Cardiac septum (tissue), 1 donor: ENCODE measurements at regions not wholly inside any gene's neighbourhood (a gene's known extent, or its start where the extent isn't known, plus 50 kb on each side); places are given as distances from the start of the nearest gene placed in this dataset.
"Not testable (repeated sequence)": the region's sequence is repeated elsewhere in the genome, so short reads cannot be mapped to it uniquely, and the experiment has no call there.

Source experiments
- DNase-seq: peaks from one replicate; pipeline ENCODE4 v3.0.0-alpha.2; 2020; ENCODE audit warnings: low spot score
- intact Hi-C: fragments of 100-400 bp; cut with DNase I; formaldehyde crosslinking; loops from one replicate; pipeline ENCODE4 v1.14.0; 2022
- donor health status: DM: no; HTN: no; CAD: no.

GRCh38 chr2:205868773-205869333 lies 186.6 kb downstream of the NRP2 start:
- no peak for DNase-seq
- intact Hi-C loops = no loop called here

GRCh38 chr2:205868053-205868452 lies 185.8 kb downstream of the NRP2 start:
- DNase-seq = no peak
- intact Hi-C loops = no loop called here

GRCh38 chr2:205867371-205867770 lies 185.1 kb downstream of the NRP2 start:
- intact Hi-C loops = no loop called here
- DNase-seq = no peak

GRCh38 chr2:205865905-205866441 lies 183.7 kb downstream of the NRP2 start:
- intact Hi-C loops = no loop called here
- DNase-seq = no peak

GRCh38 chr2:205865056-205865455 lies 182.8 kb downstream of the NRP2 start:
- intact Hi-C loops = no loop called here
- DNase-seq = no peak

- no peak for DNase-seq
- intact Hi-C loops = no loop called here
These were observed 182.2 kb downstream of the NRP2 start for GRCh38 chr2:205864491-205864890.

- DNase-seq, intact Hi-C loops: not testable (repeated sequence)
These were observed 180.5 kb downstream of the NRP2 start for GRCh38 chr2:205862761-205863160.

- intact Hi-C loops = no loop called here
- DNase-seq = no peak
These were observed 178.6 kb downstream of the NRP2 start for GRCh38 chr2:205860885-205861284.

- DNase-seq = no peak
- intact Hi-C loops = no loop called here
These were observed 177.9 kb downstream of the NRP2 start for GRCh38 chr2:205860181-205860580.

- DNase-seq = no peak
- intact Hi-C loops = no loop called here
These were observed 176.7 kb downstream of the NRP2 start for GRCh38 chr2:205858881-205859441.

- DNase-seq = no peak
- intact Hi-C loops = no loop called here
These were observed 176.0 kb downstream of the NRP2 start for GRCh38 chr2:205858275-205858674.

GRCh38 chr2:205857520-205858237 lies 175.4 kb downstream of the NRP2 start:
- no peak for DNase-seq
- intact Hi-C loops = no loop called here

GRCh38 chr2:205852457-205852856 lies 170.2 kb downstream of the NRP2 start:
- intact Hi-C loops = no loop called here
- DNase-seq = no peak

GRCh38 chr2:205850611-205851010 lies 168.3 kb downstream of the NRP2 start:
- DNase-seq = no peak
- intact Hi-C loops = no loop called here

- no peak for DNase-seq
- intact Hi-C loops = no loop called here
These were observed 167.8 kb downstream of the NRP2 start for GRCh38 chr2:205850132-205850531.

GRCh38 chr2:205849136-205849535 lies 166.8 kb downstream of the NRP2 start:
- no peak for DNase-seq
- intact Hi-C loops = no loop called here

- DNase-seq = no peak
- intact Hi-C loops = no loop called here
These were observed 166.3 kb downstream of the NRP2 start for GRCh38 chr2:205848601-205849000.
